GM12878 (cell line): ENCODE measurements at regions not wholly inside any gene's neighbourhood (a gene's known extent, or its start where the extent isn't known, plus 50 kb on each side); places are given as distances from the start of the nearest gene placed in this dataset.

Source experiments
- ATAC-seq: fragments of 200-7000 bp; cut with Tn5 transposase; 3 replicates; pipeline ENCODE4 v1.9.1; 2020; ENCODE audit warnings: mild to moderate bottlenecking, moderate library complexity
- BruUV-seq: library from RNA; stranded (reverse); fragments of 400-500 nt; replicated peaks from 2 replicates; lab custom pipeline; 2021; lab: Mats Ljungman, UMichigan
- CTCF ChIA-PET: fragments of 300-600 bp; sonication (Branson Sonifier 250); formaldehyde crosslinking; extraction: SDS; loops from one replicate; lab custom pipeline; 2021; ENCODE audit warnings: inconsistent platforms; lab: Yijun Ruan, JAX
- POLR2A ChIA-PET: fragments of 350-600 bp; formaldehyde crosslinking; extraction: SDS; loops from one replicate; lab custom pipeline; 2021; ENCODE audit warnings: inconsistent platforms; lab: Charles Lee
- RAD21 ChIA-PET: fragments of 300-600 bp; sonication (Branson Sonifier 250); formaldehyde crosslinking; loops from one replicate; lab custom pipeline; 2023; ENCODE audit warnings: antibody characterized with exemption; ENCODE audit not compliant: unreplicated experiment; lab: Charles Lee
- SMC1A ChIA-PET: fragments of 300-600 bp; sonication (Branson Sonifier 250); formaldehyde crosslinking; loops from one replicate; lab custom pipeline; 2023; ENCODE audit not compliant: unreplicated experiment, uncharacterized antibody; lab: Charles Lee
- DNase-seq: peaks from one replicate; pipeline ENCODE4 v3.0.0-alpha.2; 2011; ENCODE audit warnings: low read depth, low spot score
- FAIRE-seq: peaks from 3 replicates; lab custom pipeline; 2011; peaks lifted over from hg19 to GRCh38; lab: Jason Lieb, UNC
- H2AFZ ChIP-seq: 2 replicates; pipeline ENCODE4 v1.6.0; 2011; ENCODE audit warnings: low read depth, low read length, control low read depth; ENCODE audit not compliant: control insufficient read depth
- H3K27ac ChIP-seq: 2 replicates; pipeline ENCODE4 v1.5.1; 2011; ENCODE audit warnings: control low read depth; ENCODE audit not compliant: control insufficient read depth, insufficient read depth
- H3K27me3 ChIP-seq, 2 experiments: replicated peaks in 1 of 2; 2 replicates each; pipeline versions ENCODE4 v1.6.0 to v1.6.1; 2011; ENCODE audit warnings: low read length in 1 of 2; ENCODE audit not compliant: control insufficient read depth in 2 of 2, insufficient read depth in 2 of 2
- H3K36me3 ChIP-seq, 2 experiments: 2 replicates each; pipeline ENCODE4 v1.5.1; 2011; ENCODE audit warnings: low read length in 1 of 2; ENCODE audit not compliant: control insufficient read depth in 2 of 2, insufficient read depth in 2 of 2
- H3K4me1 ChIP-seq: 2 replicates; pipeline ENCODE4 v1.6.1; 2011; ENCODE audit warnings: mild to moderate bottlenecking, low read length, moderate library complexity, mixed read lengths; ENCODE audit not compliant: control insufficient read depth, insufficient read depth
- H3K4me2 ChIP-seq: 2 replicates; pipeline ENCODE4 v1.6.0; 2011; ENCODE audit warnings: control low read depth; ENCODE audit not compliant: control insufficient read depth, insufficient read depth
- H3K4me3 ChIP-seq: fragments of 200-600 bp; sonication (generic); 2 replicates; pipeline ENCODE4 v1.5.1; 2016
- H3K79me2 ChIP-seq: 2 replicates; pipeline ENCODE4 v1.6.0; 2011; ENCODE audit warnings: low read length; ENCODE audit not compliant: control insufficient read depth, insufficient read depth
- H3K9ac ChIP-seq: 2 replicates; pipeline ENCODE4 v1.8.0; 2011; ENCODE audit warnings: low read length, control low read depth, mixed read lengths; ENCODE audit not compliant: control insufficient read depth, insufficient read depth
- H3K9me3 ChIP-seq: replicated peaks from 3 replicates; pipeline ENCODE4 v1.5.1; 2011; ENCODE audit warnings: mild to moderate bottlenecking, low read length; ENCODE audit not compliant: control insufficient read depth, insufficient read depth
- H4K20me1 ChIP-seq: 2 replicates; pipeline ENCODE4 v1.6.0; 2011; ENCODE audit not compliant: control insufficient read depth, insufficient read depth
- BRCA1 ChIP-seq: IDR thresholded peaks from 2 replicates; pipeline ENCODE4 v1.6.1; 2011; ENCODE audit warnings: low read depth, low read length, improper control_type of control experiment
- CHD4 ChIP-seq: fragments of 200-600 bp; sonication (generic); IDR thresholded peaks from 2 replicates; pipeline ENCODE4 v1.6.1; 2016; ENCODE audit warnings: mild to moderate bottlenecking
- CTCF ChIP-seq, 3 experiments: IDR thresholded peaks in 2 of 3; conservative IDR thresholded peaks in 1 of 3; 2 replicates each; pipeline ENCODE4 v1.5.1; 2011; ENCODE audit warnings: low read depth in 3 of 3, low read length in 3 of 3, mild to moderate bottlenecking in 3 of 3, control low read depth in 2 of 3, moderate library complexity in 2 of 3, inconsistent platforms in 1 of 3, mixed read lengths in 1 of 3; ENCODE audit not compliant: control insufficient read depth in 2 of 3, insufficient read depth in 1 of 3; ENCODE audit errors: extremely low read depth in 1 of 3
- ELK1 ChIP-seq: IDR thresholded peaks from 2 replicates; pipeline ENCODE4 v1.6.1; 2012; ENCODE audit warnings: low read depth, low read length, improper control_type of control experiment
- NR2F1 ChIP-seq: fragments of 450-650 bp; conservative IDR thresholded peaks from 2 replicates; pipeline ENCODE4 v1.6.1; 2017; ENCODE audit warnings: mild to moderate bottlenecking
- SPI1 ChIP-seq: IDR thresholded peaks from 2 replicates; pipeline ENCODE4 v1.6.1; 2011; ENCODE audit warnings: low read depth, mild to moderate bottlenecking, low read length, moderate library complexity, borderline replicate concordance; ENCODE audit not compliant: insufficient read depth
- TCF3 ChIP-seq: IDR thresholded peaks from 2 replicates; pipeline ENCODE4 v1.6.1; 2012; ENCODE audit warnings: low read depth, mild to moderate bottlenecking, low read length, borderline replicate concordance; ENCODE audit not compliant: insufficient read depth
- USF1 ChIP-seq: IDR thresholded peaks from 2 replicates; pipeline ENCODE4 v1.6.1; 2011; ENCODE audit warnings: borderline replicate concordance, low read depth, mild to moderate bottlenecking, moderate library complexity, mixed read lengths, low read length; ENCODE audit not compliant: insufficient read depth; ENCODE audit errors: extremely low read length
- ZNF207 ChIP-seq: fragments of 450-650 bp; IDR thresholded peaks from 2 replicates; pipeline ENCODE4 v1.6.1; 2014; ENCODE audit warnings: antibody characterized with exemption, mild to moderate bottlenecking, borderline replicate concordance
- ZNF217 ChIP-seq: fragments of 450-650 bp; IDR thresholded peaks from 2 replicates; pipeline ENCODE4 v1.6.1; 2017; ENCODE audit warnings: antibody characterized with exemption, mild to moderate bottlenecking
- WGBS: methylation state at CpG from one replicate; pipeline ENCODE4 v1.1.6; 2016; ENCODE audit warnings: low lambda C conversion rate; ENCODE audit not compliant: insufficient replicate concordance, insufficient coverage; ENCODE audit errors: missing lambda C conversion rate; 5-methylcytosine and 5-hydroxymethylcytosine counted together
- in situ Hi-C: fragments of 300-500 bp; cut with MboI; formaldehyde crosslinking; loops from 9 replicates; pipeline ENCODE4 v1.14.3; 2018; ENCODE audit warnings: mixed read lengths
- intact Hi-C: fragments of 100-400 bp; cut with micrococcal nuclease; formaldehyde crosslinking; loops from one replicate; pipeline ENCODE4 v1.14.2; 2022; ENCODE audit not compliant: unreplicated experiment

- no peak for ATAC-seq
- H4K20me1 ChIP-seq: no peaks in the 10 kb centered on the region
- H3K27ac ChIP-seq: no peak overlapping the region
- no peak for FAIRE-seq
- no peaks in the 10 kb centered on the region for H3K4me1 ChIP-seq
- H3K9me3 ChIP-seq: no peaks in the 10 kb centered on the region
- H3K9ac ChIP-seq: no peak overlapping the region
- no peaks in the 10 kb centered on the region for H3K79me2 ChIP-seq
- DNase-seq: no peak
- BruUV-seq: no TSS peak
- no peak overlapping the region for H3K4me3 ChIP-seq
- in situ Hi-C loops: loop anchor here (10.0 kb wide), 1 partner anchor 1124 kb away; no protein-coding TSS in a partner anchor
- H2AFZ ChIP-seq: no peak overlapping the region
- ChIA-PET SMC1A (interaction anchor here (1.2 kb wide), 1 partner anchor 17 kb away, joined by 3 read pairs; no protein-coding TSS in a partner anchor), RAD21 (no interaction called here), CTCF (no interaction called here), POLR2A (no interaction called here)
- WGBS: 44% methylated on average over 1 of the region's 1 CpG
- H3K27me3 ChIP-seq: no peaks in the 10 kb centered on the region
- H3K4me2 ChIP-seq: no peak overlapping the region
- H3K36me3 ChIP-seq: no peaks in the 10 kb centered on the region
- intact Hi-C loops: no loop called here
- TF ChIP-seq TCF3 (no peak), CTCF (IDR thresholded peaks at IDR 0.05 in 2 of 3, conservative IDR thresholded peaks at IDR 0.05 in 1 of 3; ENCODE audit: control insufficient read depth in 2 of 3, extremely low read depth in 1 of 3, insufficient read depth in 1 of 3, low read depth in 3 of 3, low read length in 3 of 3) (0 out of 6 replicates have a peak, but pooled peaks of 1 of the 3 experiments have one; percentile 4)
- TF ChIP-seq, all 136 proteins: peak for 1
Measured at GRCh38 chr2:30078521-30078920, 68.3 kb upstream of the YPEL5 start.

DNA sequence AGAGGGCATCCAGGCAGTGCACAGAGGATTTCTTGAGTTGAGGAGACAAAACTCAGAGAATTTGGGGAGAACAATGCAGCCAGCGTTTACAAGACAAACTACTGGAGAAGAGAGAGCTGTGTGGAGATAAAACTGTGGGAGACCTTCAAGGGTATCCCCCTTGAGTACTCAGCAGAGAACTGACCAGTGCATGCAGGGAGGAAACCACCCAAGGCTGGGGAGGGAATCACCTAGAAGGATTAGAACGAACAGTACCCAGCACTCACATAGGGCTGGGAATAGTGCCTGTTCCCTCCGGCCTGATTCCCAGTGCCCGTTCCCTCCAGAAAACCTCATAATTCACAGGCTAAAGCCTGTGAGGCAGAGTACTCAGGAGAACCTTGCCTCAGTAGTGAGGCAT lies 61.9 kb upstream of the YPEL5 start:
- intact Hi-C loops (no loop called here), in situ Hi-C loops (no loop called here)
- ChIA-PET CTCF (interaction anchor here (1.4 kb wide), 1 partner anchor 627 kb away, joined by 3 read pairs; no protein-coding TSS in a partner anchor), POLR2A (no interaction called here), RAD21 (no interaction called here), SMC1A (no interaction called here)
- no peak overlapping the region for H2AFZ ChIP-seq
- H4K20me1 ChIP-seq: no peaks in the 10 kb centered on the region
- ATAC-seq (peak; percentile 69; the same call in 2 of the 3 replicates), FAIRE-seq (no peak), DNase-seq (no peak)
- H3K4me3 ChIP-seq: no peak overlapping the region
- no TSS peak for BruUV-seq
- 2% methylated on average over 4 of the region's 4 CpGs for WGBS
- H3K27me3 ChIP-seq: no peaks in the 10 kb centered on the region; a peak in 1 of 4 replicates
- no peak overlapping the region for H3K27ac ChIP-seq
- no peaks in the 10 kb centered on the region for H3K36me3 ChIP-seq
- no peak overlapping the region for H3K9ac ChIP-seq
- H3K79me2 ChIP-seq: no peaks in the 10 kb centered on the region
- H3K4me2 ChIP-seq: no peak overlapping the region
- H3K4me1 ChIP-seq: no peaks in the 10 kb centered on the region
- H3K9me3 ChIP-seq: no peaks in the 10 kb centered on the region
- TF ChIP-seq ELK1 (no peak), SPI1 (no peak), USF1 (no peak), ZNF217 (no peak), CTCF (IDR thresholded peaks at IDR 0.05 in 2 of 3, conservative IDR thresholded peaks at IDR 0.05 in 1 of 3; ENCODE audit: control insufficient read depth in 2 of 3, extremely low read depth in 1 of 3, insufficient read depth in 1 of 3, low read depth in 3 of 3, low read length in 3 of 3) (no peak), CHD4 (no peak), BRCA1 (no peak), ZNF207 (no peak), NR2F1 (no peak)
